GM12878 (cell line): ENCODE measurements at regions not wholly inside any gene's neighbourhood (a gene's known extent, or its start where the extent isn't known, plus 50 kb on each side); places are given as distances from the start of the nearest gene placed in this dataset.

Experiments
- ATAC-seq: fragments of 200-7000 bp; cut with Tn5 transposase; 3 replicates; pipeline ENCODE4 v1.9.1; 2020; ENCODE audit warnings: mild to moderate bottlenecking, moderate library complexity
- BruUV-seq: library from RNA; stranded (reverse); fragments of 400-500 nt; replicated peaks from 2 replicates; lab custom pipeline; 2021; lab: Mats Ljungman, UMichigan
- CTCF ChIA-PET: fragments of 300-600 bp; sonication (Branson Sonifier 250); formaldehyde crosslinking; extraction: SDS; loops from one replicate; lab custom pipeline; 2021; ENCODE audit warnings: inconsistent platforms; lab: Yijun Ruan, JAX
- POLR2A ChIA-PET: fragments of 350-600 bp; formaldehyde crosslinking; extraction: SDS; loops from one replicate; lab custom pipeline; 2021; ENCODE audit warnings: inconsistent platforms; lab: Charles Lee
- RAD21 ChIA-PET: fragments of 300-600 bp; sonication (Branson Sonifier 250); formaldehyde crosslinking; loops from one replicate; lab custom pipeline; 2023; ENCODE audit warnings: antibody characterized with exemption; ENCODE audit not compliant: unreplicated experiment; lab: Charles Lee
- SMC1A ChIA-PET: fragments of 300-600 bp; sonication (Branson Sonifier 250); formaldehyde crosslinking; loops from one replicate; lab custom pipeline; 2023; ENCODE audit not compliant: unreplicated experiment, uncharacterized antibody; lab: Charles Lee
- DNase-seq: peaks from one replicate; pipeline ENCODE4 v3.0.0-alpha.2; 2011; ENCODE audit warnings: low read depth, low spot score
- FAIRE-seq: peaks from 3 replicates; lab custom pipeline; 2011; peaks lifted over from hg19 to GRCh38; lab: Jason Lieb, UNC
- H2AFZ ChIP-seq: 2 replicates; pipeline ENCODE4 v1.6.0; 2011; ENCODE audit warnings: low read depth, low read length, control low read depth; ENCODE audit not compliant: control insufficient read depth
- H3K27ac ChIP-seq: 2 replicates; pipeline ENCODE4 v1.5.1; 2011; ENCODE audit warnings: control low read depth; ENCODE audit not compliant: control insufficient read depth, insufficient read depth
- H3K27me3 ChIP-seq, 2 experiments: replicated peaks in 1 of 2; 2 replicates each; pipeline versions ENCODE4 v1.6.0 to v1.6.1; 2011; ENCODE audit warnings: low read length in 1 of 2; ENCODE audit not compliant: control insufficient read depth in 2 of 2, insufficient read depth in 2 of 2
- H3K36me3 ChIP-seq, 2 experiments: 2 replicates each; pipeline ENCODE4 v1.5.1; 2011; ENCODE audit warnings: low read length in 1 of 2; ENCODE audit not compliant: control insufficient read depth in 2 of 2, insufficient read depth in 2 of 2
- H3K4me1 ChIP-seq: 2 replicates; pipeline ENCODE4 v1.6.1; 2011; ENCODE audit warnings: mild to moderate bottlenecking, low read length, moderate library complexity, mixed read lengths; ENCODE audit not compliant: control insufficient read depth, insufficient read depth
- H3K4me2 ChIP-seq: 2 replicates; pipeline ENCODE4 v1.6.0; 2011; ENCODE audit warnings: control low read depth; ENCODE audit not compliant: control insufficient read depth, insufficient read depth
- H3K4me3 ChIP-seq: fragments of 200-600 bp; sonication (generic); 2 replicates; pipeline ENCODE4 v1.5.1; 2016
- H3K79me2 ChIP-seq: 2 replicates; pipeline ENCODE4 v1.6.0; 2011; ENCODE audit warnings: low read length; ENCODE audit not compliant: control insufficient read depth, insufficient read depth
- H3K9ac ChIP-seq: 2 replicates; pipeline ENCODE4 v1.8.0; 2011; ENCODE audit warnings: low read length, control low read depth, mixed read lengths; ENCODE audit not compliant: control insufficient read depth, insufficient read depth
- H3K9me3 ChIP-seq: replicated peaks from 3 replicates; pipeline ENCODE4 v1.5.1; 2011; ENCODE audit warnings: mild to moderate bottlenecking, low read length; ENCODE audit not compliant: control insufficient read depth, insufficient read depth
- H4K20me1 ChIP-seq: 2 replicates; pipeline ENCODE4 v1.6.0; 2011; ENCODE audit not compliant: control insufficient read depth, insufficient read depth
- BCLAF1 ChIP-seq: fragments of 450-650 bp; IDR thresholded peaks from 2 replicates; pipeline ENCODE4 v1.6.1; 2017; ENCODE audit warnings: antibody characterized with exemption, mild to moderate bottlenecking, moderate library complexity
- CHD2 ChIP-seq: IDR thresholded peaks from 2 replicates; pipeline ENCODE4 v1.6.1; 2011; ENCODE audit warnings: low read depth, low read length, improper control_type of control experiment, borderline replicate concordance
- ETV6 ChIP-seq, 2 experiments: fragments of 450-650 bp in 1 of 2; IDR thresholded peaks in 1 of 2; conservative IDR thresholded peaks in 1 of 2; 2 replicates each; pipeline ENCODE4 v1.6.1; 2014; ENCODE audit warnings: antibody characterized with exemption in 1 of 2, borderline replicate concordance in 1 of 2, low read depth in 1 of 2, mild to moderate bottlenecking in 1 of 2, moderate library complexity in 1 of 2
- FOXM1 ChIP-seq: IDR thresholded peaks from 2 replicates; pipeline ENCODE4 v1.6.1; 2012; ENCODE audit warnings: low read depth, mild to moderate bottlenecking, inconsistent platforms, low read length, moderate library complexity
- HCFC1 ChIP-seq: fragments of 150-350 bp; IDR thresholded peaks from 2 replicates; pipeline ENCODE4 v1.6.1; 2014; ENCODE audit warnings: low read length
- IRF4 ChIP-seq: IDR thresholded peaks from 2 replicates; pipeline ENCODE4 v1.6.1; 2011; ENCODE audit warnings: low read depth, low read length
- MLLT1 ChIP-seq: fragments of 450-650 bp; IDR thresholded peaks from 2 replicates; pipeline ENCODE4 v1.6.1; 2016; ENCODE audit warnings: mild to moderate bottlenecking
- MTA3 ChIP-seq: IDR thresholded peaks from 2 replicates; pipeline ENCODE4 v1.6.1; 2012; ENCODE audit warnings: low read length, inconsistent platforms, borderline replicate concordance
- PAX5 ChIP-seq: IDR thresholded peaks from 2 replicates; pipeline ENCODE4 v1.6.1; 2011; ENCODE audit warnings: low read depth, low read length, borderline replicate concordance
- TBL1XR1 ChIP-seq: IDR thresholded peaks from 2 replicates; pipeline ENCODE4 v1.6.1; 2012; ENCODE audit warnings: low read depth, low read length, improper control_type of control experiment
- ZNF24 ChIP-seq: fragments of 450-650 bp; IDR thresholded peaks from 2 replicates; pipeline ENCODE4 v1.6.1; 2017; ENCODE audit warnings: antibody characterized with exemption, mild to moderate bottlenecking
- WGBS: methylation state at CpG from one replicate; pipeline ENCODE4 v1.1.6; 2016; ENCODE audit warnings: low lambda C conversion rate; ENCODE audit not compliant: insufficient replicate concordance, insufficient coverage; ENCODE audit errors: missing lambda C conversion rate; 5-methylcytosine and 5-hydroxymethylcytosine counted together
- in situ Hi-C: fragments of 300-500 bp; cut with MboI; formaldehyde crosslinking; loops from 9 replicates; pipeline ENCODE4 v1.14.3; 2018; ENCODE audit warnings: mixed read lengths
- intact Hi-C: fragments of 100-400 bp; cut with micrococcal nuclease; formaldehyde crosslinking; loops from one replicate; pipeline ENCODE4 v1.14.2; 2022; ENCODE audit not compliant: unreplicated experiment

DNA sequence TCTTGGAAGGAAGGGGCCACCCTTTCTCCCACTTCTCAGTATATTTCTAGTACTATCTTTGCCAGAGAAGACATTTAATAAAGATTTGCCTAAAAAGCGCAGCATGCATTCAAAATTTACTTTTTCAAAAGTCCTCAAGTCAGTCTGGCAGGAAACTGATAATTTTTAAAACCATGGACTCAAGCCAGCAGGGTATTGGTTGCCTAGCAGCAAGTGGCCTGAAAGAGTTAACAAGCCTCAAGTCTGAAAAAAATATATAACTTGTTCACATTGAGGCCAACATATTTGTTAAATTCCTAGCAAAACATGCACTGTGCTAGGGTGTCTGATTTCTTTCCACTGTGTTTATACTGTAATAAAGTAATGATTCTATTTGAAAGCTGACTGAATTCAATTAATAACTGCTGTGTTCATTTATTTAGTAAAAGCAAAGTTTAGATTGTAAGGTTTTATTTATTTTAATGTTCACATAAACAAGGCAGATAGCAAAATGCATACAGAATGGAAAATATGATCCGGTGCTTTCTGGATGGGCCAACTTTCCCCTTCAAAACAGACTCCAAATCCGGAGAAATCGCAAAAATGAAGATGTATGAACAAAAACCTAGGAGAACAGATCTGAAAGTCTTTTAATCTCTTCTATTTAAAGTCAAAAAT, 218.5 kb upstream of the FGF13 start (continued):
- TF ChIP-seq BCLAF1, result no peak
- TF ChIP-seq IRF4, result no peak
- no peak for TF ChIP-seq FOXM1
- no peak for TF ChIP-seq MTA3
- TF ChIP-seq, all 136 proteins: peak for 0

- ChIA-PET RAD21 (no interaction called here), SMC1A (interaction anchor here (0.6 kb wide), 1 partner anchor 802 kb away, joined by 3 read pairs; no protein-coding TSS in a partner anchor), CTCF (no interaction called here), POLR2A (no interaction called here)
- Histone ChIP-seq H3K4me2 (no peak overlapping the region), H4K20me1 (no peaks in the 10 kb centered on the region), H3K79me2 (no peaks in the 10 kb centered on the region), H3K4me1 (no peaks in the 10 kb centered on the region), H3K36me3 (no peaks in the 10 kb centered on the region), H3K27ac (no peak overlapping the region), H3K9me3 (no peaks in the 10 kb centered on the region), H3K9ac (no peak overlapping the region), H3K4me3 (no peak overlapping the region), H2AFZ (no peak overlapping the region), H3K27me3 (no peaks in the 10 kb centered on the region)
- TF ChIP-seq ZNF24 (no peak), PAX5 (no peak), CHD2 (no peak), ETV6 (conservative IDR thresholded peaks at IDR 0.05 in 1 of 2, IDR thresholded peaks at IDR 0.05 in 1 of 2; ENCODE audit: borderline replicate concordance in 1 of 2, low read depth in 1 of 2) (no peak), HCFC1 (no peak), TBL1XR1 (no peak), MLLT1 (no peak)
- DNase-seq (no peak), FAIRE-seq (no peak), ATAC-seq (no peak)
- intact Hi-C loops (no loop called here), in situ Hi-C loops (no loop called here)
- BruUV-seq, result no TSS peak
- 0% methylated on average over 1 of the region's 1 CpG for WGBS
Measured at GRCh38 chrX:138928737-138929459, 217.4 kb upstream of the FGF13 start.
